GM12874 (cell line): ENCODE measurements at regions not wholly inside any gene's neighbourhood (a gene's known extent, or its start where the extent isn't known, plus 50 kb on each side); places are given as distances from the start of the nearest gene placed in this dataset.

Source experiments
- CTCF ChIP-seq: IDR thresholded peaks from 2 replicates; pipeline ENCODE4 v1.5.1; 2011; ENCODE audit warnings: low read depth, mild to moderate bottlenecking, control low read depth, low read length, moderate library complexity; ENCODE audit not compliant: insufficient read depth

GRCh38 chr7:67788669-67789068 lies 792.0 kb downstream of the TYW1 start:
- TF ChIP-seq CTCF = no peak

GRCh38 chr7:67791918-67792317 lies 795.3 kb downstream of the TYW1 start:
- TF ChIP-seq CTCF = no peak

GRCh38 chr7:67794544-67794943 lies 797.9 kb downstream of the TYW1 start:
- TF ChIP-seq CTCF = no peak

- TF ChIP-seq CTCF = no peak
Observed at GRCh38 chr7:67803789-67804188, 807.2 kb downstream of the TYW1 start.

GRCh38 chr7:67805921-67806471 lies 809.4 kb downstream of the TYW1 start:
- no peak for TF ChIP-seq CTCF

GRCh38 chr7:67807826-67808225 lies 811.2 kb downstream of the TYW1 start:
- no peak for TF ChIP-seq CTCF

GRCh38 chr7:67809586-67809985 lies 813.0 kb downstream of the TYW1 start:
- TF ChIP-seq CTCF = no peak
